ENCODE measurements at regions not wholly inside any gene's neighbourhood (a gene's known extent, or its start where the extent isn't known, plus 50 kb on each side); places are given as distances from the start of the nearest gene placed in this dataset.

GRCh38 chr3:160150066-160150465 lies 75.2 kb upstream of the C3orf80 start:
- no peak for TF ChIP-seq CTCF (IDR thresholded peaks at IDR 0.05)
- peak overlapping the region in 1 of 2 donors; percentile 55 for H3K27ac ChIP-seq
- no peak for DNase-seq (ENCODE audit: low spot score)
- no peak overlapping the region for H3K4me3 ChIP-seq

GRCh38 chr3:160150525-160150924 lies 74.7 kb upstream of the C3orf80 start:
- no peak overlapping the region for H3K4me3 ChIP-seq
- no peak for DNase-seq (ENCODE audit: low spot score)
- peak overlapping the region in 1 of 2 donors; percentile 55 for H3K27ac ChIP-seq
- no peak for TF ChIP-seq CTCF (IDR thresholded peaks at IDR 0.05)

- no peak for TF ChIP-seq CTCF (IDR thresholded peaks at IDR 0.05)
- DNase-seq (ENCODE audit: low spot score) = no peak
- Histone ChIP-seq H3K27ac (no peak overlapping the region), H3K4me3 (no peak overlapping the region)
Observed at GRCh38 chr3:160152638-160153037, 72.6 kb upstream of the C3orf80 start.

GRCh38 chr3:160154033-160154432 lies 71.2 kb upstream of the C3orf80 start:
- TF ChIP-seq CTCF (IDR thresholded peaks at IDR 0.05) = no peak
- no peak overlapping the region for H3K27ac ChIP-seq
- DNase-seq (ENCODE audit: low spot score) = no peak
- no peak overlapping the region for H3K4me3 ChIP-seq

- no peak overlapping the region for H3K4me3 ChIP-seq
- TF ChIP-seq CTCF (IDR thresholded peaks at IDR 0.05) = no peak
- DNase-seq (ENCODE audit: low spot score) = no peak
- H3K27ac ChIP-seq = no peak overlapping the region
Observed at GRCh38 chr3:160154596-160154995, 70.6 kb upstream of the C3orf80 start.

GRCh38 chr3:160157321-160157720 lies 67.9 kb upstream of the C3orf80 start:
- Histone ChIP-seq H3K27ac (no peak overlapping the region), H3K4me3 (no peak overlapping the region)
- TF ChIP-seq CTCF (IDR thresholded peaks at IDR 0.05) = no peak
- DNase-seq (ENCODE audit: low spot score) = no peak

GRCh38 chr3:160159341-160159740 lies 65.9 kb upstream of the C3orf80 start:
- Histone ChIP-seq H3K27ac (no peak overlapping the region), H3K4me3 (no peak overlapping the region)
- TF ChIP-seq CTCF (IDR thresholded peaks at IDR 0.05) = no peak
- no peak for DNase-seq (ENCODE audit: low spot score)
